GM23338 (cell line): ENCODE measurements at regions not wholly inside any gene's neighbourhood (a gene's known extent, or its start where the extent isn't known, plus 50 kb on each side); places are given as distances from the start of the nearest gene placed in this dataset.

ENCODE experiments used
- ATAC-seq: fragments of 200-7000 bp; cut with Tn5 transposase; 3 replicates; pipeline ENCODE4 v1.9.1; 2020
- DNase-seq: peaks from one replicate; pipeline ENCODE4 v3.0.0-alpha.2; 2015; ENCODE audit warnings: low spot score
- H2AFZ ChIP-seq: fragments of 200-600 bp; sonication (generic); 2 replicates; pipeline ENCODE4 v1.8.0; 2016; ENCODE audit warnings: antibody characterized with exemption, mild to moderate bottlenecking, moderate library complexity
- H3F3A ChIP-seq: fragments of 200-600 bp; sonication (generic); replicated peaks from 2 replicates; pipeline ENCODE4 v1.8.0; 2017; ENCODE audit warnings: antibody characterized with exemption, mixed run types, low read depth
- H3K27ac ChIP-seq: fragments of 200-600 bp; sonication (generic); 2 replicates; pipeline ENCODE4 v1.6.1; 2016; ENCODE audit warnings: low read depth
- H3K27me3 ChIP-seq: fragments of 200-600 bp; sonication (generic); 2 replicates; pipeline ENCODE4 v1.8.0; 2016; ENCODE audit warnings: mild to moderate bottlenecking, mixed run types, moderate library complexity; ENCODE audit not compliant: insufficient read depth
- H3K36me3 ChIP-seq: fragments of 200-600 bp; sonication (generic); 2 replicates; pipeline ENCODE4 v1.8.0; 2016; ENCODE audit warnings: mild to moderate bottlenecking; ENCODE audit not compliant: insufficient read depth
- H3K4me1 ChIP-seq: fragments of 200-600 bp; sonication (generic); 2 replicates; pipeline ENCODE4 v1.8.0; 2016; ENCODE audit warnings: mild to moderate bottlenecking, moderate library complexity; ENCODE audit not compliant: insufficient read depth
- H3K4me2 ChIP-seq: fragments of 200-600 bp; sonication (generic); 2 replicates; pipeline ENCODE4 v1.7.1; 2017; ENCODE audit warnings: mixed run types
- H3K4me3 ChIP-seq: fragments of 200-600 bp; sonication (generic); 2 replicates; pipeline ENCODE4 v1.6.1; 2016; ENCODE audit warnings: mixed run types
- H3K79me2 ChIP-seq: fragments of 200-600 bp; sonication (generic); replicated peaks from 2 replicates; pipeline ENCODE4 v1.8.0; 2017; ENCODE audit warnings: mild to moderate bottlenecking; ENCODE audit not compliant: insufficient read depth
- H3K9me2 ChIP-seq: fragments of 200-600 bp; sonication (generic); 2 replicates; pipeline ENCODE4 v1.8.0; 2017; ENCODE audit not compliant: insufficient read depth
- H4K20me1 ChIP-seq: fragments of 200-600 bp; sonication (generic); replicated peaks from 2 replicates; pipeline ENCODE4 v1.8.0; 2017; ENCODE audit warnings: mild to moderate bottlenecking; ENCODE audit not compliant: insufficient read depth
- H3K27ac Mint-ChIP-seq: 2 replicates; pipeline ENCODE4 v1.8.0; 2020; ENCODE audit warnings: inconsistent platforms, mild to moderate bottlenecking, moderate library complexity, mixed read lengths
- H3K27me3 Mint-ChIP-seq: 3 replicates; pipeline ENCODE4 v1.8.0; 2022; ENCODE audit warnings: low read depth, mild to moderate bottlenecking, moderate library complexity, mixed read lengths, inconsistent platforms; ENCODE audit not compliant: insufficient read depth, poor library complexity
- H3K36me3 Mint-ChIP-seq: 3 replicates; pipeline ENCODE4 v1.8.0; 2021; ENCODE audit warnings: low read depth, mild to moderate bottlenecking, inconsistent platforms, moderate library complexity, mixed read lengths
- H3K4me1 Mint-ChIP-seq: 3 replicates; pipeline ENCODE4 v1.8.0; 2020; ENCODE audit warnings: mild to moderate bottlenecking, inconsistent platforms, mixed read lengths
- H3K4me3 Mint-ChIP-seq: 3 replicates; pipeline ENCODE4 v1.8.0; 2021; ENCODE audit warnings: moderate library complexity, mild to moderate bottlenecking, inconsistent platforms, mixed read lengths
- H3K9me3 Mint-ChIP-seq: 3 replicates; pipeline ENCODE4 v1.8.0; 2020; ENCODE audit warnings: moderate library complexity, mild to moderate bottlenecking, inconsistent platforms, mixed read lengths
- CREB1 ChIP-seq: fragments of 250-450 bp; sonication (Bioruptor Pico); IDR thresholded peaks from 2 replicates; pipeline ENCODE4 v1.5.0; 2020; ENCODE audit warnings: low read depth, mild to moderate bottlenecking, moderate library complexity
- EZH2 ChIP-seq: fragments of 200-600 bp; sonication (generic); IDR thresholded peaks from one replicate; pipeline ENCODE4 v1.8.0; 2017; ENCODE audit warnings: antibody characterized with exemption, mild to moderate bottlenecking, low read depth; ENCODE audit not compliant: unreplicated experiment
- EZH2phosphoT487 ChIP-seq: fragments of 200-600 bp; sonication (generic); IDR thresholded peaks from one replicate; pipeline ENCODE4 v1.8.1; 2018; ENCODE audit warnings: antibody characterized with exemption; ENCODE audit not compliant: unreplicated experiment
- JUNB ChIP-seq: IDR thresholded peaks from one replicate; pipeline ENCODE4 v1.6.1; 2016; ENCODE audit warnings: antibody characterized with exemption; ENCODE audit not compliant: unreplicated experiment
- NANOG ChIP-seq: IDR thresholded peaks from 2 replicates; pipeline ENCODE4 v1.6.1; 2016; ENCODE audit warnings: antibody characterized with exemption, borderline replicate concordance
- POLR2AphosphoS5 ChIP-seq: IDR thresholded peaks from 2 replicates; pipeline ENCODE4 v1.6.1; 2016; ENCODE audit warnings: antibody characterized with exemption, low read depth
- STAT1 ChIP-seq: IDR thresholded peaks from one replicate; pipeline ENCODE4 v1.6.1; 2016; ENCODE audit warnings: antibody characterized with exemption; ENCODE audit not compliant: unreplicated experiment
- ZNF114 ChIP-seq: fragments of 250-450 bp; sonication (Bioruptor Pico); IDR thresholded peaks from 2 replicates; pipeline ENCODE4 v1.5.0; 2020; ENCODE audit warnings: mild to moderate bottlenecking, moderate library complexity
- ZNF331 ChIP-seq: fragments of 250-450 bp; sonication (Bioruptor Pico); IDR thresholded peaks from 2 replicates; pipeline ENCODE4 v1.5.0; 2020; ENCODE audit warnings: low read depth, mild to moderate bottlenecking, moderate library complexity
- TF ChIP-seq, protein P1 (sequence below): IDR thresholded peaks from 2 replicates; pipeline ENCODE4 v1.6.1; 2016; ENCODE audit warnings: antibody characterized with exemption
- TF ChIP-seq, protein P2 (sequence below): IDR thresholded peaks from one replicate; pipeline ENCODE4 v1.6.1; 2018; ENCODE audit warnings: antibody characterized with exemption; ENCODE audit not compliant: unreplicated experiment
- TF ChIP-seq, protein P3 (sequence below): fragments of 250-450 bp; sonication (Bioruptor Pico); IDR thresholded peaks from 2 replicates; pipeline ENCODE4 v1.5.0; 2020; ENCODE audit warnings: mild to moderate bottlenecking, moderate library complexity
- TF ChIP-seq, protein P4 (sequence below), 2 experiments: fragments of 200-600 bp in 1 of 2; sonication (generic) in 1 of 2; conservative IDR thresholded peaks; 2 replicates each; pipeline versions ENCODE4 v1.5.1 to v1.6.1; 2016 to 2017; ENCODE audit warnings: antibody characterized with exemption in 2 of 2, low read depth in 2 of 2, mild to moderate bottlenecking in 2 of 2, moderate library complexity in 1 of 2

DNA sequence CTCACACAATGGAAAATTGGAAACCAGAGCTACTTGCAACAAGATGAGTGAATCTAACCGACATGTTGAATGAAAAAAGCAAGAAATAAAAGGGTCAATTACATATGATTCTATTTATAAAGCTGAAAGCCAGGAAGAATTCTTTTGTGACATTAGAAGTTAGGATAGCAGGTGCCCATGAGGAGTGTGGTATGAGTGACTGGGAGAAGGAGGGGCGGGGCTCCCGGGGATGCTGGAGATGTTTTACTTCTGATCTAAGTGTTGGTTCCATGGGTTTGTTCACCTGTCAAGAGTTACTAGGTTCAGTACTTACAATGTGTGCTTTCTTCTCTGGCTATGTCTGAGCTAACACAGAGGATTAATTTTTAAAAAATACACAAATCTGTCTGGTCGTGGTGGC, 60.8 kb downstream of the NSMCE3 start:
- Histone ChIP-seq H3K4me1 (no peaks in the 10 kb centered on the region), H3K27ac (no peak overlapping the region), H3K4me3 (no peak overlapping the region), H3F3A (no peaks in the 10 kb centered on the region), H4K20me1 (no peaks in the 10 kb centered on the region), H3K79me2 (no peaks in the 10 kb centered on the region), H3K9me2 (no peaks in the 10 kb centered on the region), H3K4me2 (no peak overlapping the region), H3K36me3 (no peaks in the 10 kb centered on the region), H2AFZ (no peak overlapping the region), H3K27me3 (no peaks in the 10 kb centered on the region)
- Mint-ChIP-seq H3K9me3 (peaks cover 3% of the 10 kb centered on the region; the same call in 1 of the 3 replicates), H3K27me3 (peaks cover 3% of the 10 kb centered on the region), H3K4me3 (no peak overlapping the region), H3K4me1 (peaks cover 3% of the 10 kb centered on the region; the same call in 1 of the 3 replicates), H3K36me3 (no peaks in the 10 kb centered on the region), H3K27ac (no peak overlapping the region; the same call in 1 of the 2 replicates)
- TF ChIP-seq, protein P1, sequence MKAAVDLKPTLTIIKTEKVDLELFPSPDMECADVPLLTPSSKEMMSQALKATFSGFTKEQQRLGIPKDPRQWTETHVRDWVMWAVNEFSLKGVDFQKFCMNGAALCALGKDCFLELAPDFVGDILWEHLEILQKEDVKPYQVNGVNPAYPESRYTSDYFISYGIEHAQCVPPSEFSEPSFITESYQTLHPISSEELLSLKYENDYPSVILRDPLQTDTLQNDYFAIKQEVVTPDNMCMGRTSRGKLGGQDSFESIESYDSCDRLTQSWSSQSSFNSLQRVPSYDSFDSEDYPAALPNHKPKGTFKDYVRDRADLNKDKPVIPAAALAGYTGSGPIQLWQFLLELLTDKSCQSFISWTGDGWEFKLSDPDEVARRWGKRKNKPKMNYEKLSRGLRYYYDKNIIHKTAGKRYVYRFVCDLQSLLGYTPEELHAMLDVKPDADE, result no peak
- TF ChIP-seq EZH2phosphoT487 (no peak), JUNB (no peak), NANOG (no peak), ZNF114 (CRISPR knock-in tag) (no peak), ZNF331 (no peak), CREB1 (CRISPR knock-in tag) (no peak), EZH2 (no peak), POLR2AphosphoS5 (no peak), STAT1 (no peak)
- TF ChIP-seq, protein P2, sequence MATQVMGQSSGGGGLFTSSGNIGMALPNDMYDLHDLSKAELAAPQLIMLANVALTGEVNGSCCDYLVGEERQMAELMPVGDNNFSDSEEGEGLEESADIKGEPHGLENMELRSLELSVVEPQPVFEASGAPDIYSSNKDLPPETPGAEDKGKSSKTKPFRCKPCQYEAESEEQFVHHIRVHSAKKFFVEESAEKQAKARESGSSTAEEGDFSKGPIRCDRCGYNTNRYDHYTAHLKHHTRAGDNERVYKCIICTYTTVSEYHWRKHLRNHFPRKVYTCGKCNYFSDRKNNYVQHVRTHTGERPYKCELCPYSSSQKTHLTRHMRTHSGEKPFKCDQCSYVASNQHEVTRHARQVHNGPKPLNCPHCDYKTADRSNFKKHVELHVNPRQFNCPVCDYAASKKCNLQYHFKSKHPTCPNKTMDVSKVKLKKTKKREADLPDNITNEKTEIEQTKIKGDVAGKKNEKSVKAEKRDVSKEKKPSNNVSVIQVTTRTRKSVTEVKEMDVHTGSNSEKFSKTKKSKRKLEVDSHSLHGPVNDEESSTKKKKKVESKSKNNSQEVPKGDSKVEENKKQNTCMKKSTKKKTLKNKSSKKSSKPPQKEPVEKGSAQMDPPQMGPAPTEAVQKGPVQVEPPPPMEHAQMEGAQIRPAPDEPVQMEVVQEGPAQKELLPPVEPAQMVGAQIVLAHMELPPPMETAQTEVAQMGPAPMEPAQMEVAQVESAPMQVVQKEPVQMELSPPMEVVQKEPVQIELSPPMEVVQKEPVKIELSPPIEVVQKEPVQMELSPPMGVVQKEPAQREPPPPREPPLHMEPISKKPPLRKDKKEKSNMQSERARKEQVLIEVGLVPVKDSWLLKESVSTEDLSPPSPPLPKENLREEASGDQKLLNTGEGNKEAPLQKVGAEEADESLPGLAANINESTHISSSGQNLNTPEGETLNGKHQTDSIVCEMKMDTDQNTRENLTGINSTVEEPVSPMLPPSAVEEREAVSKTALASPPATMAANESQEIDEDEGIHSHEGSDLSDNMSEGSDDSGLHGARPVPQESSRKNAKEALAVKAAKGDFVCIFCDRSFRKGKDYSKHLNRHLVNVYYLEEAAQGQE, result no peak
- TF ChIP-seq, protein P3, sequence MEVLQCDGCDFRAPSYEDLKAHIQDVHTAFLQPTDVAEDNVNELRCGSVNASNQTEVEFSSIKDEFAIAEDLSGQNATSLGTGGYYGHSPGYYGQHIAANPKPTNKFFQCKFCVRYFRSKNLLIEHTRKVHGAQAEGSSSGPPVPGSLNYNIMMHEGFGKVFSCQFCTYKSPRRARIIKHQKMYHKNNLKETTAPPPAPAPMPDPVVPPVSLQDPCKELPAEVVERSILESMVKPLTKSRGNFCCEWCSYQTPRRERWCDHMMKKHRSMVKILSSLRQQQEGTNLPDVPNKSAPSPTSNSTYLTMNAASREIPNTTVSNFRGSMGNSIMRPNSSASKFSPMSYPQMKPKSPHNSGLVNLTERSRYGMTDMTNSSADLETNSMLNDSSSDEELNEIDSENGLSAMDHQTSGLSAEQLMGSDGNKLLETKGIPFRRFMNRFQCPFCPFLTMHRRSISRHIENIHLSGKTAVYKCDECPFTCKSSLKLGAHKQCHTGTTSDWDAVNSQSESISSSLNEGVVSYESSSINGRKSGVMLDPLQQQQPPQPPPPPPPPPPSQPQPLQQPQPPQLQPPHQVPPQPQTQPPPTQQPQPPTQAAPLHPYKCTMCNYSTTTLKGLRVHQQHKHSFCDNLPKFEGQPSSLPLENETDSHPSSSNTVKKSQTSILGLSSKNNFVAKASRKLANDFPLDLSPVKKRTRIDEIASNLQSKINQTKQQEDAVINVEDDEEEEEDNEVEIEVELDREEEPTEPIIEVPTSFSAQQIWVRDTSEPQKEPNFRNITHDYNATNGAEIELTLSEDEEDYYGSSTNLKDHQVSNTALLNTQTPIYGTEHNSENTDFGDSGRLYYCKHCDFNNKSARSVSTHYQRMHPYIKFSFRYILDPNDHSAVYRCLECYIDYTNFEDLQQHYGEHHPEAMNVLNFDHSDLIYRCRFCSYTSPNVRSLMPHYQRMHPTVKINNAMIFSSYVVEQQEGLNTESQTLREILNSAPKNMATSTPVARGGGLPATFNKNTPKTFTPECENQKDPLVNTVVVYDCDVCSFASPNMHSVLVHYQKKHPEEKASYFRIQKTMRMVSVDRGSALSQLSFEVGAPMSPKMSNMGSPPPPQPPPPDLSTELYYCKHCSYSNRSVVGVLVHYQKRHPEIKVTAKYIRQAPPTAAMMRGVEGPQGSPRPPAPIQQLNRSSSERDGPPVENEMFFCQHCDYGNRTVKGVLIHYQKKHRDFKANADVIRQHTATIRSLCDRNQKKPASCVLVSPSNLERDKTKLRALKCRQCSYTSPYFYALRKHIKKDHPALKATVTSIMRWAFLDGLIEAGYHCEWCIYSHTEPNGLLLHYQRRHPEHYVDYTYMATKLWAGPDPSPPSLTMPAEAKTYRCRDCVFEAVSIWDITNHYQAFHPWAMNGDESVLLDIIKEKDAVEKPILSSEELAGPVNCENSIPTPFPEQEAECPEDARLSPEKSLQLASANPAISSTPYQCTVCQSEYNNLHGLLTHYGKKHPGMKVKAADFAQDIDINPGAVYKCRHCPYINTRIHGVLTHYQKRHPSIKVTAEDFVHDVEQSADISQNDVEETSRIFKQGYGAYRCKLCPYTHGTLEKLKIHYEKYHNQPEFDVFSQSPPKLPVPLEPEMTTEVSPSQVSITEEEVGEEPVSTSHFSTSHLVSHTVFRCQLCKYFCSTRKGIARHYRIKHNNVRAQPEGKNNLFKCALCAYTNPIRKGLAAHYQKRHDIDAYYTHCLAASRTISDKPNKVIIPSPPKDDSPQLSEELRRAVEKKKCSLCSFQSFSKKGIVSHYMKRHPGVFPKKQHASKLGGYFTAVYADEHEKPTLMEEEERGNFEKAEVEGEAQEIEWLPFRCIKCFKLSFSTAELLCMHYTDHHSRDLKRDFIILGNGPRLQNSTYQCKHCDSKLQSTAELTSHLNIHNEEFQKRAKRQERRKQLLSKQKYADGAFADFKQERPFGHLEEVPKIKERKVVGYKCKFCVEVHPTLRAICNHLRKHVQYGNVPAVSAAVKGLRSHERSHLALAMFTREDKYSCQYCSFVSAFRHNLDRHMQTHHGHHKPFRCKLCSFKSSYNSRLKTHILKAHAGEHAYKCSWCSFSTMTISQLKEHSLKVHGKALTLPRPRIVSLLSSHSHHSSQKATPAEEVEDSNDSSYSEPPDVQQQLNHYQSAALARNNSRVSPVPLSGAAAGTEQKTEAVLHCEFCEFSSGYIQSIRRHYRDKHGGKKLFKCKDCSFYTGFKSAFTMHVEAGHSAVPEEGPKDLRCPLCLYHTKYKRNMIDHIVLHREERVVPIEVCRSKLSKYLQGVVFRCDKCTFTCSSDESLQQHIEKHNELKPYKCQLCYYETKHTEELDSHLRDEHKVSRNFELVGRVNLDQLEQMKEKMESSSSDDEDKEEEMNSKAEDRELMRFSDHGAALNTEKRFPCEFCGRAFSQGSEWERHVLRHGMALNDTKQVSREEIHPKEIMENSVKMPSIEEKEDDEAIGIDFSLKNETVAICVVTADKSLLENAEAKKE, result no peak
- TF ChIP-seq, protein P4, sequence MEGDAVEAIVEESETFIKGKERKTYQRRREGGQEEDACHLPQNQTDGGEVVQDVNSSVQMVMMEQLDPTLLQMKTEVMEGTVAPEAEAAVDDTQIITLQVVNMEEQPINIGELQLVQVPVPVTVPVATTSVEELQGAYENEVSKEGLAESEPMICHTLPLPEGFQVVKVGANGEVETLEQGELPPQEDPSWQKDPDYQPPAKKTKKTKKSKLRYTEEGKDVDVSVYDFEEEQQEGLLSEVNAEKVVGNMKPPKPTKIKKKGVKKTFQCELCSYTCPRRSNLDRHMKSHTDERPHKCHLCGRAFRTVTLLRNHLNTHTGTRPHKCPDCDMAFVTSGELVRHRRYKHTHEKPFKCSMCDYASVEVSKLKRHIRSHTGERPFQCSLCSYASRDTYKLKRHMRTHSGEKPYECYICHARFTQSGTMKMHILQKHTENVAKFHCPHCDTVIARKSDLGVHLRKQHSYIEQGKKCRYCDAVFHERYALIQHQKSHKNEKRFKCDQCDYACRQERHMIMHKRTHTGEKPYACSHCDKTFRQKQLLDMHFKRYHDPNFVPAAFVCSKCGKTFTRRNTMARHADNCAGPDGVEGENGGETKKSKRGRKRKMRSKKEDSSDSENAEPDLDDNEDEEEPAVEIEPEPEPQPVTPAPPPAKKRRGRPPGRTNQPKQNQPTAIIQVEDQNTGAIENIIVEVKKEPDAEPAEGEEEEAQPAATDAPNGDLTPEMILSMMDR (conservative IDR thresholded peaks at IDR 0.05; ENCODE audit: low read depth in 2 of 2), result no peak
- no peak for DNase-seq
- ATAC-seq, result no peak
